ENCODE measurements at regions not wholly inside any gene's neighbourhood (a gene's known extent, or its start where the extent isn't known, plus 50 kb on each side); places are given as distances from the start of the nearest gene placed in this dataset.

DNA sequence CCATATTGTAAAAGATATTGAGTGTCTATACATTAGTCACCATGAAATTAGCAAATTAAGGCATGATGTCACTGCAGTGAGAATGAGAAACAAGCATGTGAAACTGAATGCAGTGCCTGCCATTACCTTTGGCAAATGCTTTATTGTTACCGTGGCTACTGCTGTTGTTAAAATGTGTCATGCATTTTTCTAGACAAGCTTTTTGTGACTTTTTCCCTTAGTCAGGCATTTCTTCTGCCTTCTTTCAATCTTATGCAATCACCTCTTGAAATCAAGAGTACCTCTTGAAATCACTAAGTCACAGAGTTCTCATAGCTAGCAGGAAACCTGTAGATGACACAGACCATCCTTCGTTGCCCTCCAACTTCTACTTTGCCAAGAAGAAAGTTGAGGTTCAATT, 461.7 kb upstream of the TENM4 start:
- no peak for DNase-seq

DNA sequence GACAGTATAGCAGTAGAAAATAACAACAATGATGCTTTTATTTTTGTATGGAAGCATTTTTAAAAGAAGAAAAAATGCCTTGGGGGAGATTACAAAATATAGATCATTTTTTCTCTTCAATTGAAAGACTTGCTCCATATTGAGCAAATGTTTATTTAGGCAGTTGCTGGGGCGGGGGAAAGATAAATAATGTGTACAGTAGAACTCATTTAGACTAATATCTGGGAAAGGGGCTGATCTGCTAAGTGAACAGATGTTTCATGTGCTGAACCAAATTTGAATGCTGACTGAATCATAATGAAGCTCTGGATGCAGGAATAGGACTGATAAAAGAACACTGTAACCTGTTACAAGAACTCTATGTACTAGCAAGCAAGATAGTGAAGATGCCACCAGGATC, 457.1 kb upstream of the TENM4 start:
- no peak for DNase-seq

DNA sequence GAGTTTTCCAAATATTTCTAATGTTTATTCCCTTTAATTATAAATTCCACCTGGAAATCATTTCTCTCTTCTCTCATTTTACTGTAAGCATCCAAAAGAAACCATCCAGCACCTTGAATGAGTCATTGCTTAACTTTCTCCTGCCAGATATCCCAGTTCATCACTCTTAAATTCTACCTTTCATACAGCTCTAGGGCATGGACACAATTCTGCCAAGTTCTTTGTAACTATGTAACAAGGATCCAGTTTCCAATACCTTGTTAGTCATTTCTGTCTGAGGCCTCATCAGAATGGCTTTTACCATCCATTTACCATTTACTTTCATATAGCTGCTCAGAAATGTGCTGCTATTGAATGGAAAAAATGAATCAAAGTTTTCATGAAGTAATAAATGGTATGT, 455.4 kb upstream of the TENM4 start:
- no peak for DNase-seq

DNA sequence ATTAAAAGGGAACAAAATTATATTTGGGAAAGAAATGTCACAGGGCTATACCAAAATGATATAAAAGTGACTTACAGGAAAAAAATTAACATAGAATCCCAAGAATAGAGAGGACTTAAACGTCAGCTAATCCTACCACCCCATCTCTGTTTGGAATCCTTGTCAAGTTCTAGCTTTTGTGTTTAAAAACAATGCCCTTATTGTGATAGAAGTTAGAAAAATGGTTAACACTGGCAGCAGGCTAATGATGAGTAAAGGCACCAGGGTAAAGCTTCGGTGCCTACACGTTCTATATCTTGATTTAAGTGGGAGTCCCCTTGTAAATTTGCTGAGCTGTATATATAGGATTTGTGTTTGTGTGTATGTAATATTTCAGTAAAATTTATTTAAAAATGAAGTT, 453.3 kb upstream of the TENM4 start:
- no peak for DNase-seq

DNA sequence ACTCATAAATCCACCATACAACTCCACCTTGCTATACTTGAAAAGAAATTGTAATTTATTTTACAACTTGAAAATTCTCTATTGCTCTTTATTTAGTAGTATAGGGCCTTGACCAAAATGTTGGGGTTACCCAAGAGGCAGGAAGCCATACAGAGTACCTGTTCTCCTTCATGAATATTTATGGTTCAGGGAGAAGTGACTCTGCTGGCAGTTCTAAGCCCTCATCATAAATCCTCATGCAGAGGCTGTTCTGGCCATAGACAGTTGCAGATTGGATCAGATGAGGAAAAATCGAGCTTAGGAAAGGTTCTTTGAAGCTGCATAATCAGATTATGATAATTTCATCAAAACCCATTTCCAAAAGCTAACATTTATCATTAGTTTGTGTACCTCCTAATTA, 449.4 kb upstream of the TENM4 start:
- DNase-seq, result no peak

DNA sequence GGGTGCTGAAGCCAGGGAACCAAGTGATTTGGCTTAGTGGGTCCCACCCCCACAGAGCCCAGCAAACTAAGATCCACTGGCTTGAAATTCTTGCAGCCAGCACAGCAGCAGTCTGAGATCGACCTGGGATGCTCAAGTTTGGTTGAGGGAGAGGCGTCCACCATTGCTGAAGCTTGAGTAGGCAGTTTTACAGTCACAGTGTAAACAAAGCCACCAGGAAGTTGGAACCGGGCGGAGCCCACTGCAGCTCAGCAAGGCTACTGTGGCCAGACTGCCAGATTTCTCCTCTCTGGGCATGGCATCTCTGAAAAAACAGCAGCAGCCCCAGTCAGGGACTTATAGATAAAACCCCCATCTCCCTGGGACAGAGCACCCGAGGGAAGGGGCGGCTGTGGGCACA, 424.1 kb upstream of the TENM4 start:
- DNase-seq, result no peak

DNA sequence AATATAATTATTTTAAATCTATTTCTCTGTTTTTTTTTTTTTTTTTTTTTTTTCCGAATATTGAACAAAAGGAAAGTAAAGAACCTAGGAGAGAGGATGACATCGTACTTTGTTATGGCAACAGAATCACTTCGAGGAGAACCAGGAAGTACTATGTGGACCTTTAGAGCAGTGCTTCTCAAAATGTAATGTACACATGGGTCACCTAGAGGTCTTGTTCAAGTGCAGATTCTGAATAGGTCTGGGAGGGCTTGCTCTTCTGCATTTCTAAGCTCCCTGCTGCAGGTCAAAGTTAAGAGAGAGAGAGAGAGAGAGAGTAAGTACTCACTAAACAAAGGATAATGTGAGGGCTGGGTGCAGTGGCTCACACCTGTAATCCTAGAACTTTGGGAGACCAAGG, 419.5 kb upstream of the TENM4 start:
- DNase-seq, result no peak

DNA sequence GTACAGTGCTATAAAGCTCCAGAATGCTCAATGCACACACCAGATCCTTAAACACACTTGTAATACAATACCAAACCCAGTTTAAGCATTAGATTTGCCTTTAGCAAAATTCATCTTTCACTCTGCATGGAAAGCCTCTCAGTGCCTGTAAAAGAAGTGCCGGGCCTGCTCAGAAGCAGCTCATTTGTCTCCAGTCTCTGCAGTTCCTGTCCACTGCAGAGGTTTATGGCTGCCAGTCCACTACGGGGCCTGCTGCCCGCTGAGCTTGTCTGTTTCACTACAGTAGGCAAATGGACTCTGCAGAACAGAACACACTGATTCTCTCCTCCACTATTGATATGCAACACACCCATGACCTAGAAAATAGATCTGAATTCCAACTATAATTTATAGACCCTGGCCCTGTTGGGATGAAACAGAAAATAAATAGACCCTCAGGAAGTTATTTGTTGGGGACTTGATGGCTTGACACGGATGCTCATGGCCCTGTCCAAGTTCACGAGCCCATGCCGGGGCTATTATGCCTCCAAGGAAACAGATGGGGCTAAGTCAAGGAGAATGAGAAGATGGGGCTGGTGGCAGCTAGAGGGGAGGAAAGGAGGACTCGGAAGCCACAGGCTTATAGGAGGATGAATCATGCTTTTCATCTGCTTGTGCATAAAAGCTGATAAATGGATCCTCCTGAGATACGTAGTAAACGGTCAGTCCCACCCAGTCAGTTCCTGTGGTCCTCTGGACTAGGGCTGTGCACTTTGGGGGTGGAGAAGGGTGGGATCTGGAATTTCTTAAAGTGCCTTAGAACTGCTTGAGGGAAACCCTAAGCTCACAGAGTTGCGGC, 416.8 kb upstream of the TENM4 start:
- no peak for DNase-seq

DNA sequence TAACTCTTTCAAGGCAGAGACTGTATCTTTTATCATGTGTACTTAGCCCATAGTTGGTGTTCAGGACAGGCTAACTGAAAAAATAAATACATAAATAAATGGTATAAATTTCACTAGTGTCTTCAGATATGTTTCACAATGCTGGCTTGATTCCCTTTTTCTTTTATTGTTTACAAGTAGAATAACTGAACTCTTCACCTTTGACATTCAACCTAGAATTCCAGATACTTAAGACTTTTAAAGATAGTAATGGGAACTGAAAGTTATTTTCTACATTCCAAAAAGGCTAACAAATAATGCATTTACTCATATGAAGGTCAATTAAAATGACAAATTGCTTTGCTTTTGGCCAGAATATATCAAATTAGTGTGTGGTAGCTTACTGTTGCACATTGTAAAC, 411.3 kb upstream of the TENM4 start:
- no peak for DNase-seq

DNA sequence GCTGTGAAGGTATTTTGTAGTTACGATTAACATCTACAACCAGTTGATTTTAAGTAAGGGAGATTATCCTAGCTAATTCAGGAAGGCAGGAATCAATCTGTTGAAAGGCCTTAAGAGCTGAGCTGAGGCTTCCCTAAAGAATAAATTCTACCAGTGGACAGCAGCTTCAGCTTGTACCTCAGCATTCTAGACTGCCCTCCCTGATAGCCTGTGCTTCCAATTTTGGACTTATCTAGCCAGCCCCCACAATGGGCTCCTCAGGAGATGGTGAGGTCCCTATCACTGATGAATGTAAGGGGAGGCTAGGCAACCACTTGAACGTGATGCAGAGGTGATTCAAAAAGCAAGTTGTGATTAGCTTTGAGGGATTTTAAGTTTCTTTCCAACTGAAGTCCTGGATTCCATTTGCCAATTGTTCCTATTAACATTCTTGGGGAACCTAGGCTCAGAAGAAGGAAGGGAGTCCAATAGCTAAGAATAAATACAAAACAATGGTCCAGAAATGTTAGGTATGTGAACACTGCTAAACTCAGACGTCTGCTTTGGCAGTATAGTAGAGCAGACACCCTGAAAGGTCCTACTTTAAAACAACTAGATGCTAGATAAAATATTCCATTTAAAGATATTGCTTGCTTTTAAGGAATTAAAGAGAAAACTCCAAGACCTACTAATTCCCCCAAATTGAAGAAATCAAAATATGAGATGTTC, 404.3 kb upstream of the TENM4 start:
- DNase-seq, result no peak

DNA sequence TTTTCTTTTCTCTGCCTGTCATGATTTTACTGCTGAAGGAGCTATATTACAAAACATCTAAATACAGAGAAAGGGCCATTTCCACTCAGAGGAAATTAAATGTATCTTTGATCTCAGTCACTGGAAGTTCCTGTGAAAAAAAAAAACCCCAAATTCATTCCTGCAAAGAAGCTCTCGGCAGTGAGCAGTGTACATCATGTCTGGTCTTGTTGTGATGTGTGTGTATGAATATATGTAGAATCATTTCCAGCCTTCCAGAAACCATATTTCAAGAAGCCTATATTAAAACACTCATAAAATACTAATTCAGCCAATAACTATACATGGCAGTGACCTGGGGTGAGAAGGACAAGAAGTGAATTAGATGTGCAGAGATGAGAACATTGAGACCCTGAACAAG, 393.2 kb upstream of the TENM4 start:
- no peak for DNase-seq

DNA sequence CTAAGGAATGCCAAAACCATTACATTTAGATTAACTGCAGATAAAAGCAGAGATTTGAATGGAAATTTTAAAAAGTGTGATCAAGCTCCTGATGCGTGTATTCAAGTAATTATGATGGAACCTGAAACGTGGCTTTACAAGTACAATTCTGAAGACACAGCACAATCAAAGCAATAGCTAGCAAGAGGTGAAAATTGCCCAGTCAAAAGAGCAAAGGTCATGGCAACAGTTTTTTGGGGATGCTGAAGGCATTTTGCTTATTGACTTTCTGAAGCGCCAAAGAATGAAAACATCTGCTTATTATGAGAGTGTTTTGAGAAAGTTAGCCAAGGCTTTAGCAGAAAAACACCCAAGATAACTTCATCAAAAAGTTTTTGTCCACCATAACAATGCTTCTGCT, 389.6 kb upstream of the TENM4 start:
- no peak for DNase-seq

DNA sequence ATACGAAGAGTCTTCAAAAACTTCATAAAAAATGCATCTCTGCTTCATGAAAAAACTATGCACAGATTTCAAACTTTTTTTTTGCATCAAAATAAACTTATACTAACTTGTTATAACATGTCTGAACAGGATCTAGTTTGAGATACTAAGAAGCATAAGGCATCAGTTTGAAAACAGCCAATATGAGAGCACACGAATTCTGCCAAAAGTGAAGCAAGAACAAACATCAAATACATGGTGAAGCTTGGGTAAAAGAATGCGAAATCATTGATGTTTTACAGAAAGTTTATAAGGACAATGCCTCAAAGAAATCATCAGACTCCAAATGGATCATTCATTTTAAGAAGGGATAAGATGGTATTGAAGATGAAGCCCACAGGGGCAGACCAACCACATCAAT, 389.1 kb upstream of the TENM4 start:
- no peak for DNase-seq

DNA sequence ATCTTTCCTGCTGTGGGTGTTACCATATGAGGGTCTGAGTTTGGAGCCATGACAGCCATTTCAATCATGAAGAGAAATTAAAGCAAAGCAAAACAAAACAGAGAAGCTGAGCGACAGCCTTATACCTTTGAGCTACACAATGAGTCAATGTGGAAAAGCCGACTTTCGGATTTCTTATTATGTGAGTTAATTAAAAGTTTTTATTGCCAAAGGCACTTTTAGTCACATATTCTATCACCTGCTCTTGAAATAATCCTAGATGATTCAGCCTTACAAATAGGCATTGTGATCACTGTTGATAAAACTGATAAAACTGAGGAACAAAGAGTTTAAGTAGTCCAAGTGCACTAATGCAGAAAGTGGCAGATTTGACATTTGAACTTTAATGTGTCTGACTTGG, 381.9 kb upstream of the TENM4 start:
- no peak for DNase-seq

DNA sequence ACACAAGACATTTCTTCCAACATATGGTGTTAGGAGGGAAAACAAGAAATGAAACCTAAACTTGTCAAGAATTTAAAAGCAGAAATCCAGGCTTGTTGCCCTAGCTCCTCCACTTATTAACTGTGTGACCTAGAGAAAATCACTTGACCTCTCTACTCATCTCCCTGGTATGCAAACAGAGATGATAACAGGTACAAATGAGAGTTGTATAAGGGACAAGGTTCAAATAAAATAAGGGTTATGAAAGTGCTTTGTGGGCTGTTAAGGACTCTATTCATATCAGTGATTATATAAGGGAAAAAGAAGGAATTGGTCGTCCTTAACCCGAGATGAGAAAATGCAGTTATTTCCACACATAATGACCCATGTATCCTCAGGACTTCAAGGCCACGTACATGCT, 372.7 kb upstream of the TENM4 start:
- DNase-seq, result no peak

DNA sequence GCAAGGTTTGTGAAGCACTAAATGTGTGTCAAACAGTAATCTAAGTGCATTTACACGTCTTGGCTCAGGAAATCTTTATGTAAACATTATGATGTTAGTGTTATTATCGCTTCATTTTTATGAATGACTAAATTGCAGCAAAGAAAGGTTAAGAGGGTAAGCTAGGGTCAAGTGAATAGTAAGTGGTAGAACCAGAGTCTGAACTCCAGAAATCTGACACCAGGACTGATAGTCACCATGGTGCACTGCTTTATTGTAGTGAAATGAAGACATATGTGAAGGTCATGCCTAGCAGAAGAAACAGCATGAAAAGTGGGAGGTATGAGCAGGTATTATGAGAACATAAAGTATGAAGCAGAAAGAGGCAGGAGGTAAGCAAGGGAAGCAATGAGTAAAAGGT, 368.7 kb upstream of the TENM4 start:
- DNase-seq, result no peak

DNA sequence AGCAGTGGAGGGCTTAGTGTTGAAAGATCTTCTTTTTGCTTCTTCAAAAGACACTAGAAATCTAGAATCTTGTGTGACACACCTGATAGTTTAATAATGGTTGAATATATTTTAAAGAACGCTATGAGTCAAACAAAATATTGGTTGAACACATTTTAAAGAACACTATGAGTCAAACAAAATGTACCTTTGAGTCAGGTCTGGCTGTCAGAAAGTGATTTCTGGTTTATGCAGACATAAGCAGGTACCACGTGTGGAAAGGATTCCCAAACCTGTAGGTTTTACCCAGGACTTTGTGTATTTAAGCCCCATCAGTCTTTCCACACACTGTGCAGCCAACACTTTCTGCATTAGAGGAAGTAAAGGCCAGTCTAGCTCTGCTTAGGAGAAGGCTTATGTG, 366.7 kb upstream of the TENM4 start:
- DNase-seq, result no peak

DNA sequence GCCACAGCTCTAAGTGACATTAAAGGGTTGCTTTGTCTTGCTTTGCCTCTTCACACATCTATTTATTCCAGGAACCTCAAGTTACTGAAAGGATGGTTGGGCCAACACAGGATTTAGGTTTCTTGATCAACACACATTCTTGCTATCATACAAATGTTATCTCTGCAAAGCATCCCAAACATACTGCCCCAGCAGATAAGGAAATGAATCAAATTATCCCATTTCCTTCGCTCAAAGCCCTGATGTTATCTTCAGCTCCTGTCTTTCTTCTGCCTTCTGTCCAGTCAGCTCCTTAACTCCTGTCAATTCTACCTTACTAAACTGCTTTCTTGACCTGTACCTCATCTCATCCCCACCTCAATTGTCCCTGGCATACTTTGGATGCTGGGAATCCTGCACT, 355.9 kb upstream of the TENM4 start:
- no peak for DNase-seq

DNA sequence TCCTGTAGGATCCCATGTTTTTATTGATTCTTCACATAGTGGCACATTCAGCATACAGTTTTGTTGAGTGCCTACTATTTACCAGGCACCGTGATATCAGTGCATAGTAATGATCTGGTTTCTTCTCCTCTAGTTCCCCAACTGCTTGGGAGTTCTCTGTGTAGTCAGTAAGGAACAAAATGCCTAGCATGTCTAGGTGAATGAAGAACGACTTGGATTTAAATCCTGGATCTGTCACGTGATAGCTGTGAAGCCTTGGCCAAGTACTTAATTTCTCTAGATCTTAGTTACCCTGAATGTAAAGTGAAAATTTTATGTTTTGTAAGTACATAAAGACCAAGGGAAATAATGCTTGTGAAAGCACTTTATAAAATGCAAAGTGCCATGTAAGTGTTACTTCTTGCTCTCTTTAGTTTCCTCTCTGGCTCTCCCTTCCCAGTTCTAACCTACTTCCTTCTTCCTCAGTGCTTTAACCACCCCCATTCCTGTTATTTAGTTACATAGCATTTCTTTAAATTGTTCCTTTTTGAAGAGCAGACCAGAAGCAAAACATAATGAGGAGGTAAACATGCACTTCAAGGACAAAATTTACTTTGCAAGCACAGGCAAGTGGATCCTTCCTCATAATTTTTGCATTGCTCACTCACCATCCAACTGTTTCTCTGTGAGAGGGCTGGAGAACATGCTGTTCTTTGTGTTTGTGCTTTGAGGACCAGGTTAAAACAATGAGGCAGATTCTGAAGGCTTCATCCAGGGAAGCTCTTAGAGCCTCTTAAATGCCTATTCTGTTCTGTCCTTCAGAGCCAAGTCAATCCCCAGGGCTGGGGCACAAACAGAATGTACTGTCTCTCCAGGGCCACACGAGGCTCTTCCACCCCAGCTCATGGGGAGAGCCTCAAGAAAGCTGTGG, 353.9 kb upstream of the TENM4 start:
- no peak for DNase-seq

DNA sequence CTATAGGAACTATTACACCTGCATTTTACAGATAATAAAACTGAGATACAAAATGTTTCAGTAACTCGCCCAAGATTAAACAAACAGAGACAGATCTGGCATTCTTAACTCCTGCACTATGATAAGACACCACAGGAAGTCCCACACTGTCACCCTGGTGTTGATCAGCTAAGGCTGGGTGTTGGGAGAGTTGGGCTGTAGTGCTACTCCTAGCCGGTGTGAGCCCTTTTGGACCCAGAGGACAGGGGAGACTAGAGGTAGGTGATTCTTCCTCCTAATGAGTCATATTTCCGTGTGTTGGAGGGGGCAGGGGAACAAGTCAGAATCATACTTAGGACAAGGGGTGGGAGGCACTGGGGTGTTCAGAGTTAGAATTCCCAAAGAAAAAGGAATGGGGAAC, 353.2 kb upstream of the TENM4 start:
- DNase-seq, result no peak

DNA sequence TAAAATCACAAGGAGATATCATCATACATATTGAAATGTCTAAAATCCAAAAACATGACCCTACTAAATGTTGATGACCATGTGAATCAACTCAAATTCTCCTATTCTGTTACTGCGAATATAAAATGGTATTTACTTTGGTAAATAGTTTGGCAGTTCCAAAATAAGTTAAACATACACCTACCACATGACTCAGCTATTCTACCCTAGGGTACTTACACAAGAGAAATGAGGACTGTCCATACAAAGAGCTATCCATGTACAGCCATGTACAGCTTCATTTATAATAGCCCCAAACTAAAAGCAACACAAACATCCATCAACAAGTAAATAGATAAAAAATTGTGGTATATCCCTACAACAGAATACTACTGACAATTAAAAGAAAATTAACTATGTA, 346.1 kb upstream of the TENM4 start:
- DNase-seq, result no peak

DNA sequence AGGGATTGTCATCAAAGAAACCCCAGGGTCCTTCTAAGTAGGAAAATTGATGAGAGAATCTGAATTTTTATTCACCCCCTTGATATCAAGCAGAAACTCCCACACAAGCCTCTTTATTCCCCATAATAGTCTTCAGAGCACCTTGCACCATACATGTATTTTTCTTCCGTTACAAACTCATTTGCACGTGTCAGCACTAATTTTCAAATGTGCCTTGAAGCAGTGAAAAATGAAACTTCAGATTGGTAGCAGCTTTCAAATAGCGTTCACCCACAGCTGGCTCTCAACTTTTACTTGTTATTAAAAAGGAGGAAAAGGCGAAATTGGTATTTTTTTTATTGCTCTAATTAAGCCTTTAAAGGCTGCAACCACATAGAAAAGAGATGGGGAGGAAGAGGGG, 343.0 kb upstream of the TENM4 start:
- no peak for DNase-seq

DNA sequence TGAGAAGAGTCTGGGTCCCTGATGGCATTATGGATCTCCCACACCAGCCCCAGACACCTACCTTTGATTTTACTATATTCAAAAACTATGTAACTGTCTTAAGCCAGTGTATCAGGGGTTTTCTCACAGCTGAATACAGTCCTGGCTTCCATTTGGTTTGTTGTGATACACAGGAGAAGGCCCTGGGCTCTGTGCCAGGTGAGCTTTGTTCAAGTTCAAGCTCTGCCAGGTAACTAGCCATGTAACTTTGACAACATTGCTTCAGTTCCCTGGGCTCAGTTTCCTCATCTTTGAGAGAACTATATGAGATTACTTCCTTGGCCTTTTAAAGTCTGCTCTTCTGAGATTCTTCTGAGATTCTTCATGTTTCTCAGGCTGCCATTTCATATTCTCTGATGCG, 327.5 kb upstream of the TENM4 start:
- DNase-seq, result no peak
